ENCODE measurements at regions not wholly inside any gene's neighbourhood (a gene's known extent, or its start where the extent isn't known, plus 50 kb on each side); places are given as distances from the start of the nearest gene placed in this dataset.

- peaks cover 8% of the 10 kb centered on the region for H3K4me1 Mint-ChIP-seq
- no peaks in the 10 kb centered on the region for H3K36me3 Mint-ChIP-seq
- no peak for DNase-seq (ENCODE audit: low spot score in 2 of 2)
- peaks cover 2% of the 10 kb centered on the region for H3K9me3 Mint-ChIP-seq
- no peak for ATAC-seq (ENCODE audit: low read depth)
- H3K27me3 Mint-ChIP-seq = peaks cover 10% of the 10 kb centered on the region
- H3K4me3 Mint-ChIP-seq = no peak overlapping the region
- no peak overlapping the region for H3K27ac Mint-ChIP-seq
Observed at GRCh38 chr13:74452176-74452575, 318.0 kb upstream of the KLF12 start.

- Mint-ChIP-seq H3K27ac (no peak overlapping the region), H3K4me1 (peaks cover 7% of the 10 kb centered on the region), H3K9me3 (peaks cover 2% of the 10 kb centered on the region), H3K4me3 (no peak overlapping the region), H3K36me3 (no peaks in the 10 kb centered on the region), H3K27me3 (peaks cover 10% of the 10 kb centered on the region)
- ATAC-seq (ENCODE audit: low read depth) (no peak), DNase-seq (ENCODE audit: low spot score in 2 of 2) (no peak)
Observed at GRCh38 chr13:74450964-74451363, 316.8 kb upstream of the KLF12 start.

GRCh38 chr13:74450525-74450845, 316.3 kb upstream of the KLF12 start:
- Mint-ChIP-seq H3K4me3 (no peak overlapping the region), H3K27me3 (peaks cover 10% of the 10 kb centered on the region), H3K36me3 (no peaks in the 10 kb centered on the region), H3K9me3 (peaks cover 2% of the 10 kb centered on the region), H3K27ac (no peak overlapping the region), H3K4me1 (peaks cover 7% of the 10 kb centered on the region)
- DNase-seq (ENCODE audit: low spot score in 2 of 2) (no peak), ATAC-seq (ENCODE audit: low read depth) (no peak)

- Mint-ChIP-seq H3K27ac (no peak overlapping the region), H3K27me3 (peaks cover 10% of the 10 kb centered on the region), H3K4me1 (peaks cover 7% of the 10 kb centered on the region), H3K36me3 (no peaks in the 10 kb centered on the region), H3K9me3 (peaks cover 2% of the 10 kb centered on the region), H3K4me3 (no peak overlapping the region)
- ATAC-seq (ENCODE audit: low read depth) (no peak), DNase-seq (ENCODE audit: low spot score in 2 of 2) (no peak)
Observed at GRCh38 chr13:74449811-74450524, 315.8 kb upstream of the KLF12 start.

GRCh38 chr13:74444864-74445479, 310.8 kb upstream of the KLF12 start:
- peaks cover 7% of the 10 kb centered on the region for H3K9me3 Mint-ChIP-seq
- no peak for ATAC-seq (ENCODE audit: low read depth)
- no peak for DNase-seq (ENCODE audit: low spot score in 2 of 2)
- no peaks in the 10 kb centered on the region for H3K4me1 Mint-ChIP-seq
- H3K36me3 Mint-ChIP-seq = no peaks in the 10 kb centered on the region
- H3K4me3 Mint-ChIP-seq = no peak overlapping the region
- H3K27me3 Mint-ChIP-seq = peaks cover 5% of the 10 kb centered on the region
- no peak overlapping the region for H3K27ac Mint-ChIP-seq

GRCh38 chr13:74444161-74444571, 310.0 kb upstream of the KLF12 start:
- DNase-seq (ENCODE audit: low spot score in 2 of 2) (no peak), ATAC-seq (ENCODE audit: low read depth) (no peak)
- Mint-ChIP-seq H3K4me3 (no peak overlapping the region), H3K27me3 (peaks cover 5% of the 10 kb centered on the region), H3K4me1 (no peaks in the 10 kb centered on the region), H3K36me3 (no peaks in the 10 kb centered on the region), H3K27ac (no peak overlapping the region), H3K9me3 (peaks cover 7% of the 10 kb centered on the region)

GRCh38 chr13:74443631-74444030, 309.4 kb upstream of the KLF12 start:
- Mint-ChIP-seq H3K9me3 (peaks cover 4% of the 10 kb centered on the region), H3K4me1 (no peaks in the 10 kb centered on the region), H3K36me3 (no peaks in the 10 kb centered on the region), H3K4me3 (no peak overlapping the region), H3K27me3 (peaks cover 5% of the 10 kb centered on the region), H3K27ac (no peak overlapping the region)
- no peak for ATAC-seq (ENCODE audit: low read depth)
- no peak for DNase-seq (ENCODE audit: low spot score in 2 of 2)

GRCh38 chr13:74442751-74443150, 308.5 kb upstream of the KLF12 start:
- Mint-ChIP-seq H3K4me3 (no peak overlapping the region), H3K9me3 (peaks cover 4% of the 10 kb centered on the region), H3K27ac (no peak overlapping the region), H3K27me3 (peaks cover 3% of the 10 kb centered on the region), H3K4me1 (no peaks in the 10 kb centered on the region), H3K36me3 (no peaks in the 10 kb centered on the region)
- DNase-seq (ENCODE audit: low spot score in 2 of 2) = no peak
- no peak for ATAC-seq (ENCODE audit: low read depth)

GRCh38 chr13:74438901-74439300, 304.7 kb upstream of the KLF12 start:
- ATAC-seq (ENCODE audit: low read depth) (no peak), DNase-seq (ENCODE audit: low spot score in 2 of 2) (no peak)
- Mint-ChIP-seq H3K4me3 (no peak overlapping the region), H3K9me3 (peaks cover 4% of the 10 kb centered on the region), H3K4me1 (no peaks in the 10 kb centered on the region), H3K36me3 (no peaks in the 10 kb centered on the region), H3K27me3 (peaks cover 4% of the 10 kb centered on the region), H3K27ac (no peak overlapping the region)

GRCh38 chr13:74434782-74435181, 300.6 kb upstream of the KLF12 start:
- Mint-ChIP-seq H3K4me1 (no peaks in the 10 kb centered on the region), H3K9me3 (no peaks in the 10 kb centered on the region), H3K27me3 (peaks cover 4% of the 10 kb centered on the region), H3K27ac (no peak overlapping the region), H3K4me3 (no peak overlapping the region), H3K36me3 (no peaks in the 10 kb centered on the region)
- DNase-seq (ENCODE audit: low spot score in 2 of 2) (no peak), ATAC-seq (ENCODE audit: low read depth) (no peak)

- no peak for ATAC-seq (ENCODE audit: low read depth)
- H3K27ac Mint-ChIP-seq = no peak overlapping the region
- H3K36me3 Mint-ChIP-seq = no peaks in the 10 kb centered on the region
- no peaks in the 10 kb centered on the region for H3K9me3 Mint-ChIP-seq
- H3K4me1 Mint-ChIP-seq = peaks cover 2% of the 10 kb centered on the region
- peaks cover 10% of the 10 kb centered on the region for H3K27me3 Mint-ChIP-seq
- no peak overlapping the region for H3K4me3 Mint-ChIP-seq
- DNase-seq (ENCODE audit: low spot score in 2 of 2) = no peak
Observed at GRCh38 chr13:74424455-74424854, 290.3 kb upstream of the KLF12 start.

- DNase-seq (ENCODE audit: low spot score in 2 of 2) (no peak), ATAC-seq (ENCODE audit: low read depth) (no peak)
- Mint-ChIP-seq H3K27ac (no peak overlapping the region), H3K4me1 (peaks cover 2% of the 10 kb centered on the region), H3K27me3 (peaks cover 11% of the 10 kb centered on the region), H3K4me3 (no peak overlapping the region), H3K9me3 (no peaks in the 10 kb centered on the region), H3K36me3 (no peaks in the 10 kb centered on the region)
Observed at GRCh38 chr13:74423434-74423833, 289.2 kb upstream of the KLF12 start.

GRCh38 chr13:74414458-74414857, 280.3 kb upstream of the KLF12 start:
- peaks cover 4% of the 10 kb centered on the region for H3K9me3 Mint-ChIP-seq
- H3K36me3 Mint-ChIP-seq = peaks cover 2% of the 10 kb centered on the region
- H3K27me3 Mint-ChIP-seq = peaks cover 1% of the 10 kb centered on the region
- H3K27ac Mint-ChIP-seq = no peak overlapping the region
- DNase-seq (ENCODE audit: low spot score in 2 of 2) = no peak
- no peak for ATAC-seq (ENCODE audit: low read depth)
- peaks cover 2% of the 10 kb centered on the region for H3K4me1 Mint-ChIP-seq
- H3K4me3 Mint-ChIP-seq = no peak overlapping the region

GRCh38 chr13:74413482-74413881, 279.3 kb upstream of the KLF12 start:
- H3K27me3 Mint-ChIP-seq = peaks cover 1% of the 10 kb centered on the region
- no peak overlapping the region for H3K27ac Mint-ChIP-seq
- H3K4me1 Mint-ChIP-seq = peaks cover 5% of the 10 kb centered on the region
- ATAC-seq (ENCODE audit: low read depth) = no peak
- peaks cover 6% of the 10 kb centered on the region for H3K9me3 Mint-ChIP-seq
- DNase-seq (ENCODE audit: low spot score in 2 of 2) = no peak
- H3K4me3 Mint-ChIP-seq = no peak overlapping the region
- peaks cover 4% of the 10 kb centered on the region for H3K36me3 Mint-ChIP-seq

- Mint-ChIP-seq H3K27me3 (peaks cover 1% of the 10 kb centered on the region), H3K36me3 (peaks cover 4% of the 10 kb centered on the region), H3K4me3 (no peak overlapping the region), H3K9me3 (peaks cover 6% of the 10 kb centered on the region), H3K4me1 (peaks cover 7% of the 10 kb centered on the region), H3K27ac (no peak overlapping the region)
- ATAC-seq (ENCODE audit: low read depth) = no peak
- DNase-seq (ENCODE audit: low spot score in 2 of 2) = no peak
Observed at GRCh38 chr13:74409551-74409950, 275.3 kb upstream of the KLF12 start.
